ENCODE measurements at regions not wholly inside any gene's neighbourhood (a gene's known extent, or its start where the extent isn't known, plus 50 kb on each side); places are given as distances from the start of the nearest gene placed in this dataset.

DNA sequence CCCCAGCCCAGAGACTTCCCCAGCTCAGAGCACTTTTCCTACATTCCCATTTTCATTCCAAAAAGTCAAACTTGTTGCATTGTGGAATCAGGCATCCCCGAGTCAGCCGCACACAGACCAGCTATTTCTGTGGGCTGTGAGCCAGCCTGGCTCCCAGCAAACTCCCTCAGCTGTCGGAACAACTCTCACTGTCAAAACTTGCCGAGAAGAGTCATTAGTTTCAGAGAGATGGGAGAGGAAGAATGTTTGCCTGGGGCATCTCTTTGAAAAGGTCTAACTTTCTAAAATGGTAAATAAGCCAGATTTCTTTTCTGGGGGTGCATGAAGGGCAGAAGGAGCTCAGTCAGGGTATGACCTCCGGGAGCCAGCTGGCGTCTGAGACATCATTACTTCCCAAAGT is 280.0 kb downstream of the TMEM114 start:
- Mint-ChIP-seq H3K4me1 (ENCODE audit: low read depth) (no peaks in the 10 kb centered on the region), H3K27me3 (no peaks in the 10 kb centered on the region), H3K36me3 (ENCODE audit: low read depth) (no peaks in the 10 kb centered on the region), H3K9me3 (peaks cover 14% of the 10 kb centered on the region), H3K4me3 (no peak overlapping the region), H3K27ac (no peak overlapping the region)
- TF ChIP-seq, protein P1, sequence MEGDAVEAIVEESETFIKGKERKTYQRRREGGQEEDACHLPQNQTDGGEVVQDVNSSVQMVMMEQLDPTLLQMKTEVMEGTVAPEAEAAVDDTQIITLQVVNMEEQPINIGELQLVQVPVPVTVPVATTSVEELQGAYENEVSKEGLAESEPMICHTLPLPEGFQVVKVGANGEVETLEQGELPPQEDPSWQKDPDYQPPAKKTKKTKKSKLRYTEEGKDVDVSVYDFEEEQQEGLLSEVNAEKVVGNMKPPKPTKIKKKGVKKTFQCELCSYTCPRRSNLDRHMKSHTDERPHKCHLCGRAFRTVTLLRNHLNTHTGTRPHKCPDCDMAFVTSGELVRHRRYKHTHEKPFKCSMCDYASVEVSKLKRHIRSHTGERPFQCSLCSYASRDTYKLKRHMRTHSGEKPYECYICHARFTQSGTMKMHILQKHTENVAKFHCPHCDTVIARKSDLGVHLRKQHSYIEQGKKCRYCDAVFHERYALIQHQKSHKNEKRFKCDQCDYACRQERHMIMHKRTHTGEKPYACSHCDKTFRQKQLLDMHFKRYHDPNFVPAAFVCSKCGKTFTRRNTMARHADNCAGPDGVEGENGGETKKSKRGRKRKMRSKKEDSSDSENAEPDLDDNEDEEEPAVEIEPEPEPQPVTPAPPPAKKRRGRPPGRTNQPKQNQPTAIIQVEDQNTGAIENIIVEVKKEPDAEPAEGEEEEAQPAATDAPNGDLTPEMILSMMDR (IDR thresholded peaks at IDR 0.05): no peak
- Histone ChIP-seq H3K9me3 (ENCODE audit: control insufficient read depth in 1 of 2, insufficient read depth in 1 of 2, low read length in 2 of 2) (peaks cover 6 to 7% of the 10 kb centered on the region in 2 experiments), H3K27ac (ENCODE audit: low read depth in 1 of 2, low read length in 2 of 2) (no peak overlapping the region), H3K4me1 (ENCODE audit: insufficient read depth, low read length) (no peaks in the 10 kb centered on the region), H3K36me3 (ENCODE audit: insufficient read depth, low read length) (no peaks in the 10 kb centered on the region), H3K27me3 (ENCODE audit: control insufficient read depth in 1 of 2, insufficient read depth in 2 of 2, low read length in 2 of 2) (no peaks in the 10 kb centered on the region), H3K4me3 (ENCODE audit: low read length) (no peak overlapping the region)
- ATAC-seq (ENCODE audit: poor library complexity): no peak
- DNase-seq: no peak
- intact Hi-C loops (cut with DNase I, micrococcal nuclease): no loop called here
- POLR2A ChIA-PET: no interaction called here
- CTCF ChIA-PET: no interaction called here

DNA sequence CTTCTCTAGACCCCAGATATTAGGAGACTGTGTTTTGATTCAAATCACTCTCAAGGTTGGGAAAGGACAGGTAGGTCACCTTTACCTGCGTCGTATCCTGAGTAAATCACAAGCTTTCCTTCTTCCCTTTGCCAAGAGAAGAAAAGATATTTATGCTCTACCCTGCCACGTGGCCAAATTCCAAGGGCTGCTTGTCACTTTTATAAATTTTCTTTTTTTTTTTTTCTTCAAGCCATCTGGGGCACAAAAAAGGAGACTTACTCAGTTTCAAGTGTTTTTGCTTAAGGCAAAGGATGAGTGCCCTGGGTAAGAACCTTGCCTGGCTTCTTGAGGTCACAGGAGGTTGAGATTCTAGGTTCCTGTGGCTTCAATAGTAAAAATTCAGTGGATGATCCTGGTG is 285.1 kb downstream of the TMEM114 start:
- TF ChIP-seq, protein P1 (IDR thresholded peaks at IDR 0.05): no peak
- no peaks in the 10 kb centered on the region for H3K4me1 ChIP-seq (ENCODE audit: insufficient read depth, low read length)
- Mint-ChIP-seq H3K27me3 (no peaks in the 10 kb centered on the region), H3K36me3 (ENCODE audit: low read depth) (no peaks in the 10 kb centered on the region), H3K27ac (no peak overlapping the region), H3K4me3 (no peak overlapping the region), H3K4me1 (ENCODE audit: low read depth) (no peaks in the 10 kb centered on the region), H3K9me3 (peaks cover 20% of the 10 kb centered on the region)
- intact Hi-C loops (cut with DNase I, micrococcal nuclease): no loop called here
- ChIA-PET CTCF (no interaction called here), POLR2A (no interaction called here)
- H3K9me3 ChIP-seq (ENCODE audit: control insufficient read depth in 1 of 2, insufficient read depth in 1 of 2, low read length in 2 of 2): peaks cover 6 to 8% of the 10 kb centered on the region in 2 experiments
- no peak for DNase-seq
- no peaks in the 10 kb centered on the region for H3K27me3 ChIP-seq (ENCODE audit: control insufficient read depth in 1 of 2, insufficient read depth in 2 of 2, low read length in 2 of 2)
- ATAC-seq (ENCODE audit: poor library complexity): no peak
- no peak overlapping the region for H3K27ac ChIP-seq (ENCODE audit: low read depth in 1 of 2, low read length in 2 of 2)
- no peak overlapping the region for H3K4me3 ChIP-seq (ENCODE audit: low read length)
- no peaks in the 10 kb centered on the region for H3K36me3 ChIP-seq (ENCODE audit: insufficient read depth, low read length)

DNA sequence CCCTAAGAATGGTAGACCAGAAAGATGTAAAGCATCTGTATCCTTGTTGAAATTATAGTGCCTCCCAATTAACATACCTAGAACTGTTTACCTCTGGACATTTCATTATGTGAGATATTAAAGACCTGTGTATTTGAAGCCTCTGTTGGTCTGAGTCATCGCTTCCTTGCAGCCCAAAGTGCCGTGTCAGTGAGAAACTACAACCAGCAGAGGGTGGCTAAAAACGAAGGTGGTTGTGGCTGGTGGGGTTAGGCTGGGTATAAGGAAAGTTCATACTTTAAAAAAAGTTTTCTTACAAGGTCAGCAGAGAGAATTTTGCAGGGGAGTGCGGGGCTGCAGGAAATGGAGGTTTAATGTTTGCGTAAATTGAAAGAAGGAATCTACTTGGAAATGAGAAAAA is 290.7 kb downstream of the TMEM114 start:
- H3K27me3 ChIP-seq (ENCODE audit: control insufficient read depth in 1 of 2, insufficient read depth in 2 of 2, low read length in 2 of 2): no peaks in the 10 kb centered on the region
- intact Hi-C loops (cut with DNase I, micrococcal nuclease): no loop called here
- Mint-ChIP-seq H3K9me3 (peaks cover 23% of the 10 kb centered on the region), H3K4me1 (ENCODE audit: low read depth) (no peaks in the 10 kb centered on the region), H3K36me3 (ENCODE audit: low read depth) (no peaks in the 10 kb centered on the region), H3K27me3 (no peaks in the 10 kb centered on the region), H3K27ac (no peak overlapping the region), H3K4me3 (no peak overlapping the region)
- TF ChIP-seq, protein P1 (IDR thresholded peaks at IDR 0.05): no peak
- H3K27ac ChIP-seq (ENCODE audit: low read depth in 1 of 2, low read length in 2 of 2): no peak overlapping the region
- no peak for ATAC-seq (ENCODE audit: poor library complexity)
- H3K36me3 ChIP-seq (ENCODE audit: insufficient read depth, low read length): no peaks in the 10 kb centered on the region
- no peak for DNase-seq
- CTCF ChIA-PET: no interaction called here
- H3K9me3 ChIP-seq (ENCODE audit: control insufficient read depth in 1 of 2, insufficient read depth in 1 of 2, low read length in 2 of 2): peaks cover 0 to 21% of the 10 kb centered on the region in 2 experiments
- no peak overlapping the region for H3K4me3 ChIP-seq (ENCODE audit: low read length)
- H3K4me1 ChIP-seq (ENCODE audit: insufficient read depth, low read length): no peaks in the 10 kb centered on the region
- POLR2A ChIA-PET: no interaction called here

Data from CD4-positive, alpha-beta T cell (primary cell).